Gastroesophageal sphincter (tissue), 3 donors: ENCODE measurements at regions not wholly inside any gene's neighbourhood (a gene's known extent, or its start where the extent isn't known, plus 50 kb on each side); places are given as distances from the start of the nearest gene placed in this dataset.

Experiments
- POLR2A ChIP-seq, 2 donors: fragments of 450-650 bp; IDR thresholded peaks; one replicate each; pipeline ENCODE4 v1.6.1; 2017; ENCODE audit warnings: antibody characterized with exemption in 2 of 2, mild to moderate bottlenecking in 2 of 2, moderate library complexity in 1 of 2
- TF ChIP-seq, protein P1 (sequence below), 4 experiments: fragments of 200-600 bp in 2 of 4; fragments of 450-650 bp in 2 of 4; sonication (generic) in 1 of 4; IDR thresholded peaks; one replicate each; pipeline ENCODE4 v1.5.1; 2017 to 2019; ENCODE audit warnings: antibody characterized with exemption in 4 of 4, mild to moderate bottlenecking in 2 of 4, moderate library complexity in 2 of 4

- no peak for TF ChIP-seq POLR2A (IDR thresholded peaks at IDR 0.05)
- TF ChIP-seq, protein P1, sequence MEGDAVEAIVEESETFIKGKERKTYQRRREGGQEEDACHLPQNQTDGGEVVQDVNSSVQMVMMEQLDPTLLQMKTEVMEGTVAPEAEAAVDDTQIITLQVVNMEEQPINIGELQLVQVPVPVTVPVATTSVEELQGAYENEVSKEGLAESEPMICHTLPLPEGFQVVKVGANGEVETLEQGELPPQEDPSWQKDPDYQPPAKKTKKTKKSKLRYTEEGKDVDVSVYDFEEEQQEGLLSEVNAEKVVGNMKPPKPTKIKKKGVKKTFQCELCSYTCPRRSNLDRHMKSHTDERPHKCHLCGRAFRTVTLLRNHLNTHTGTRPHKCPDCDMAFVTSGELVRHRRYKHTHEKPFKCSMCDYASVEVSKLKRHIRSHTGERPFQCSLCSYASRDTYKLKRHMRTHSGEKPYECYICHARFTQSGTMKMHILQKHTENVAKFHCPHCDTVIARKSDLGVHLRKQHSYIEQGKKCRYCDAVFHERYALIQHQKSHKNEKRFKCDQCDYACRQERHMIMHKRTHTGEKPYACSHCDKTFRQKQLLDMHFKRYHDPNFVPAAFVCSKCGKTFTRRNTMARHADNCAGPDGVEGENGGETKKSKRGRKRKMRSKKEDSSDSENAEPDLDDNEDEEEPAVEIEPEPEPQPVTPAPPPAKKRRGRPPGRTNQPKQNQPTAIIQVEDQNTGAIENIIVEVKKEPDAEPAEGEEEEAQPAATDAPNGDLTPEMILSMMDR (IDR thresholded peaks at IDR 0.05), result no peak
Observed at GRCh38 chr14:62031504-62031903, 269.3 kb downstream of the SNAPC1 start.
